Neuronal stem cell (in vitro differentiated cells): ENCODE measurements at regions not wholly inside any gene's neighbourhood (a gene's known extent, or its start where the extent isn't known, plus 50 kb on each side); places are given as distances from the start of the nearest gene placed in this dataset.

Source experiments
- DNase-seq: peaks from one replicate; pipeline ENCODE4 v3.0.0-alpha.2; 2013; ENCODE audit warnings: low spot score
- H2AFZ ChIP-seq: one replicate; pipeline ENCODE4 v1.6.1; 2013; ENCODE audit warnings: mild to moderate bottlenecking, low read length, inconsistent platforms
- H2AK5ac ChIP-seq: 2 replicates; pipeline ENCODE4 v1.6.1; 2013; ENCODE audit warnings: low read depth, mild to moderate bottlenecking, inconsistent platforms, low read length, moderate library complexity, mixed read lengths
- H2BK120ac ChIP-seq: 2 replicates; pipeline ENCODE4 v1.6.1; 2013; ENCODE audit warnings: low read depth, mild to moderate bottlenecking, inconsistent platforms, low read length, moderate library complexity, mixed read lengths
- H2BK12ac ChIP-seq: one replicate; pipeline ENCODE4 v1.6.1; 2013; ENCODE audit warnings: low read length, inconsistent platforms
- H2BK15ac ChIP-seq: 2 replicates; pipeline ENCODE4 v1.6.1; 2013; ENCODE audit warnings: mild to moderate bottlenecking, low read length, inconsistent platforms, mixed read lengths
- H2BK5ac ChIP-seq: one replicate; pipeline ENCODE4 v1.6.1; 2013; ENCODE audit warnings: inconsistent platforms, mild to moderate bottlenecking, low read length, moderate library complexity
- H3K14ac ChIP-seq: one replicate; pipeline ENCODE4 v1.6.1; 2013; ENCODE audit warnings: low read length, inconsistent platforms
- H3K18ac ChIP-seq: 2 replicates; pipeline ENCODE4 v1.6.1; 2013; ENCODE audit warnings: low read length, inconsistent platforms
- H3K23ac ChIP-seq: 2 replicates; pipeline ENCODE4 v1.6.1; 2013; ENCODE audit warnings: low read depth, mild to moderate bottlenecking, mixed read lengths, low read length, inconsistent platforms; ENCODE audit not compliant: poor library complexity
- H3K27ac ChIP-seq: replicated peaks from 3 replicates; pipeline ENCODE4 v1.5.1; 2013; ENCODE audit warnings: low read length, inconsistent platforms
- H3K27me3 ChIP-seq, 3 experiments: 2 replicates each; pipeline ENCODE4 v1.6.1; 2013; ENCODE audit warnings: low read length in 3 of 3, mild to moderate bottlenecking in 2 of 3, inconsistent platforms in 1 of 3, low read depth in 1 of 3, mixed read lengths in 1 of 3, moderate library complexity in 1 of 3; ENCODE audit not compliant: control insufficient read depth in 3 of 3, insufficient read depth in 3 of 3
- H3K36me3 ChIP-seq, 2 donors: replicated peaks in 1 of 2; 2 replicates each; pipeline ENCODE4 v1.6.1; 2013; ENCODE audit warnings: low read length in 2 of 2; ENCODE audit not compliant: control insufficient read depth in 2 of 2, insufficient read depth in 2 of 2
- H3K4ac ChIP-seq: 2 replicates; pipeline ENCODE4 v1.6.1; 2013; ENCODE audit warnings: inconsistent platforms, mild to moderate bottlenecking, low read length, moderate library complexity
- H3K4me1 ChIP-seq, 2 donors: 1 replicate in 1 of 2; 2 replicates in 1 of 2; pipeline ENCODE4 v1.6.1; 2013; ENCODE audit warnings: low read length in 2 of 2, low read depth in 1 of 2; ENCODE audit not compliant: control insufficient read depth in 2 of 2, insufficient read depth in 1 of 2
- H3K4me2 ChIP-seq: one replicate; pipeline ENCODE4 v1.6.1; 2013; ENCODE audit warnings: mild to moderate bottlenecking, low read length, inconsistent platforms; ENCODE audit not compliant: insufficient read depth, poor library complexity, severe bottlenecking
- H3K4me3 ChIP-seq, 2 donors: 2 replicates each; pipeline ENCODE4 v1.5.1; 2013; ENCODE audit warnings: low read length in 2 of 2, mild to moderate bottlenecking in 2 of 2, inconsistent platforms in 1 of 2, moderate library complexity in 1 of 2
- H3K79me1 ChIP-seq: one replicate; pipeline ENCODE4 v1.6.1; 2013; ENCODE audit warnings: low read depth, mild to moderate bottlenecking, inconsistent platforms, low read length, moderate library complexity
- H3K9ac ChIP-seq: one replicate; pipeline ENCODE4 v1.6.1; 2013; ENCODE audit warnings: mild to moderate bottlenecking, low read depth, low read length, inconsistent platforms; ENCODE audit not compliant: poor library complexity
- H3K9me3 ChIP-seq, 2 donors: replicated peaks in 1 of 2; 2 replicates each; pipeline versions ENCODE3 to v1.6.1; 2013; ENCODE audit warnings: low read length in 2 of 2, mild to moderate bottlenecking in 2 of 2, inconsistent platforms in 1 of 2, low read depth in 1 of 2, mixed read lengths in 1 of 2, moderate library complexity in 1 of 2; ENCODE audit not compliant: control insufficient read depth in 2 of 2, insufficient read depth in 1 of 2
- H4K8ac ChIP-seq: one replicate; pipeline ENCODE4 v1.6.1; 2013; ENCODE audit warnings: low read depth, mild to moderate bottlenecking, inconsistent platforms, low read length, moderate library complexity
- H4K91ac ChIP-seq: one replicate; pipeline ENCODE4 v1.6.1; 2013; ENCODE audit warnings: low read length, low read depth, mild to moderate bottlenecking, inconsistent platforms; ENCODE audit not compliant: poor library complexity
- WGBS, 2 donors: extraction: QIAGEN DNeasy Blood & Tissue Kit; methylation state at CpG; one replicate each; pipeline ENCODE4 v1.1.7; 2013; ENCODE audit warnings: missing lambda C conversion rate in 2 of 2, mixed read lengths in 1 of 2; ENCODE audit not compliant: insufficient read length in 2 of 2, insufficient replicate concordance in 1 of 2; ENCODE audit errors: extremely low coverage in 2 of 2; 5-methylcytosine and 5-hydroxymethylcytosine counted together

DNA sequence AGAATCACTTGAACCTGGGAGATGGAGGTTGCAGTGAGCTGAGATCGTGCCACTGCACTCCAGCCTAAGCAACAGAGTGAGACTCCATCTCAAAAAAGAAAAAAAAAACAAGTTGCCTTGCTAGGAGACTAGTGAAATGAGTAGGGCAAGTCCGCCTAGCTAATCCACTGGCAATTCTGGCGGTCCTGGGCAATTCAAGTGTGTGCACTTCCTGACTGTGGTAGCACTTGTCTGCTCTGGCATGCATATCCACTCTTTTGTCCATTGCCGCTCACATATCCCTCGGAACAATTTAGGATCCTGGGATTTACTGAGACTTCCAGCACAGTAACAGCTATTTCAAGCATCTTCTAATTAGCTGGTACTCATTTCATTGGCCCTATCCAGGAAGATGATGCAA, 426.3 kb upstream of the ADGRL2 start:
- Histone ChIP-seq H3K4ac (no peak overlapping the region), H3K9me3 (no peaks in the 10 kb centered on the region), H2BK12ac (no peak overlapping the region), H3K79me1 (no peaks in the 10 kb centered on the region), H3K9ac (no peak overlapping the region), H4K91ac (no peak overlapping the region), H3K4me1 (peaks cover under 1 to 10% of the 10 kb centered on the region in 2 donors), H3K14ac (no peak overlapping the region), H2AK5ac (no peak overlapping the region), H2AFZ (no peak overlapping the region), H2BK5ac (no peak overlapping the region), H3K4me2 (no peak overlapping the region), H3K36me3 (peaks cover 0 to 5% of the 10 kb centered on the region in 2 donors), H3K23ac (no peak overlapping the region), H3K27me3 (no peaks in the 10 kb centered on the region), H3K18ac (no peak overlapping the region), H3K27ac (no peak overlapping the region), H4K8ac (no peak overlapping the region), H2BK120ac (no peak overlapping the region), H3K4me3 (no peak overlapping the region), H2BK15ac (no peak overlapping the region)
- no CpG with 5 or more reads among the region's 5 CpGs for WGBS, 2 donors
- DNase-seq = no peak

GRCh38 chr1:81371864-81372263, 428.9 kb upstream of the ADGRL2 start:
- Histone ChIP-seq H2BK12ac (no peak overlapping the region), H3K9me3 (no peaks in the 10 kb centered on the region), H2BK15ac (no peak overlapping the region), H3K4ac (no peak overlapping the region), H4K8ac (no peak overlapping the region), H3K9ac (no peak overlapping the region), H2BK5ac (no peak overlapping the region), H4K91ac (no peak overlapping the region), H3K79me1 (no peaks in the 10 kb centered on the region), H2AK5ac (no peak overlapping the region), H2BK120ac (no peak overlapping the region), H3K36me3 (peaks cover 0 to 3% of the 10 kb centered on the region in 2 donors), H3K18ac (no peak overlapping the region), H3K27ac (no peak overlapping the region), H3K4me1 (peaks cover 1 to 17% of the 10 kb centered on the region in 2 donors), H2AFZ (no peak overlapping the region), H3K27me3 (no peaks in the 10 kb centered on the region), H3K4me3 (no peak overlapping the region), H3K14ac (no peak overlapping the region), H3K4me2 (no peak overlapping the region), H3K23ac (no peak overlapping the region)
- no CpG with 5 or more reads among the region's 3 CpGs for WGBS, 2 donors
- DNase-seq = no peak

DNA sequence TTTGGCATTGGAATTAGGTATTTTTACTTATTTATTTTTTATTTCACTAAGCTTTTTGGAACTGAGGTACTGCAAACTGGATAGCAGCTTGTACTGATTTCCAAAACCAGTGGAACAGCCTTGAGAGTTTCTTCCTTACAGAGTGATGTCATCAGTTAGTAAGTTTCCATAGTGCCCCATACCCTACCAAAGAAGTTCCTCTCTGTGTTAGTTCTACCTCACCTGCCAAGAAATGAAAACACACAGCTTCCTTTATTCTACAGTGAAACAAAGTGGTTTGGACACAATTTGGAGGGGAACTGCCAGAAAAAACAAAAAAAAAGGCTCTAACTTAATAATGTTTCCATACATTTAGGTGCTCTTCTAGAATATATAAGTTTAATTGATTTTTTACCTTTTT, 430.9 kb upstream of the ADGRL2 start:
- H3K36me3 ChIP-seq = peaks cover 0 to 2% of the 10 kb centered on the region in 2 donors
- DNase-seq = no peak
- H3K9ac ChIP-seq = no peak overlapping the region
- H3K27me3 ChIP-seq = no peaks in the 10 kb centered on the region
- H2AFZ ChIP-seq = no peak overlapping the region
- no peak overlapping the region for H3K4me3 ChIP-seq
- H3K4me1 ChIP-seq = peaks cover 1 to 17% of the 10 kb centered on the region in 2 donors
- no peak overlapping the region for H3K4me2 ChIP-seq
- no peak overlapping the region for H2BK12ac ChIP-seq
- no peak overlapping the region for H4K91ac ChIP-seq
- no peak overlapping the region for H4K8ac ChIP-seq
- H3K14ac ChIP-seq = no peak overlapping the region
- H3K23ac ChIP-seq = no peak overlapping the region
- no peak overlapping the region for H2BK120ac ChIP-seq
- H3K4ac ChIP-seq = no peak overlapping the region
- no peak overlapping the region for H2BK5ac ChIP-seq
- H3K27ac ChIP-seq = no peak overlapping the region
- H3K9me3 ChIP-seq = no peaks in the 10 kb centered on the region
- H3K18ac ChIP-seq = no peak overlapping the region
- no peak overlapping the region for H2AK5ac ChIP-seq
- no peak overlapping the region for H2BK15ac ChIP-seq
- H3K79me1 ChIP-seq = no peaks in the 10 kb centered on the region

- Histone ChIP-seq H3K14ac (no peak overlapping the region), H3K4me3 (no peak overlapping the region), H3K4me2 (no peak overlapping the region), H3K27me3 (no peaks in the 10 kb centered on the region), H2AK5ac (no peak overlapping the region), H3K9ac (no peak overlapping the region), H2BK5ac (no peak overlapping the region), H3K36me3 (no peaks in the 10 kb centered on the region), H2BK12ac (no peak overlapping the region), H2AFZ (no peak overlapping the region), H3K9me3 (peaks cover 0 to 9% of the 10 kb centered on the region in 2 donors), H2BK15ac (no peak overlapping the region), H3K4ac (no peak overlapping the region), H4K91ac (no peak overlapping the region), H4K8ac (no peak overlapping the region), H3K4me1 (peaks cover 1 to 17% of the 10 kb centered on the region in 2 donors), H3K79me1 (no peaks in the 10 kb centered on the region), H3K23ac (no peak overlapping the region), H3K27ac (no peak overlapping the region), H2BK120ac (no peak overlapping the region), H3K18ac (no peak overlapping the region)
- no peak for DNase-seq
Measured at GRCh38 chr1:81366173-81366572, 434.6 kb upstream of the ADGRL2 start.
